ENCODE measurements at regions not wholly inside any gene's neighbourhood (a gene's known extent, or its start where the extent isn't known, plus 50 kb on each side); places are given as distances from the start of the nearest gene placed in this dataset.

DNA sequence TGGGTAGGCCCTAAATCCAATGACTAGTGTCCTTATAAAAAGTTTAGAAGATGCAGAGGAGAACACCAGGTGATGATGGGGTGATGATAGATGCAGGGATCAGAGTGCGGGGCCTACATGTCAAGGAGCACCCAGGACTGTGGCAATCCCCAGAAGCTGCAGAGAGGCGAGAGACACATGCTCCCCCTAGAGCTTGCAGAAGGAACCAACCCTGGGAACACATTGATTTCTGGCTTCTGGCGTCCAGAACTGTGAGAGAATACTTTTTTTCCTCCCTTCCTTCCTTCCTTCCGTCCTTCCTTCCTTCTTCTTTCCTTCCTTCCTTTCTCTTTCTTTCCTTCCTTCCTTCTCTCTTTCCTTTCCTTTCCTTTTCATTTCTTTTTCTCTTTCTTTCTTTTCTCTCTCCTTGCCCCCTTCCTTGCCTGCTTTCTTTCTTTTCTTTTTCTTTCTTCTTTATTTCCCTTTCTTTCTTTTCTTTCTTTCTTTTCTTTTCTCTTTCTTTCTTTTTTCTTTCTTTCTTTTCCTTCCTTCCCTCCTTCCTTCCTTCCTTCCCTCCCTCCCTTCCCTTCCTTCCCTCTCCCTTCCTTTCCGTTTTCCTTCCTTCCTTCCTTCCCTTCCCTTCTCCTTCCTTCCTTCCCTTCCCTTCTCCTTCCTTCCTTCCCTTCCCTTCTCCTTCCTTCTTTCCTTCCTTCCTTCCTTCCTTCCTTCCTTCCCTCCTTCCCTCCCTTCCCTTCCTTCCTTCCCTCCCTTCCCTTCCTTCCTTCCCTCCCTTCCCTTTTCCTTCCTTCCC lies 134.3 kb downstream of the HAPSTR1 start:
- Histone ChIP-seq H3K36me3 (ENCODE audit: control insufficient read depth in 2 of 2, insufficient read depth in 1 of 2, low read length in 2 of 2) (no peaks in the 10 kb centered on the region), H3K4me1 (ENCODE audit: control insufficient read depth, insufficient read depth, low read length) (no peaks in the 10 kb centered on the region), H3K27ac (ENCODE audit: extremely low read depth, low read depth, low read length) (no peak overlapping the region), H3K4me3 (ENCODE audit: low read depth, low read length) (no peak overlapping the region), H3K9me3 (ENCODE audit: control insufficient read depth, insufficient read depth, low read depth, low read length) (no peaks in the 10 kb centered on the region)
- TF ChIP-seq ZNF549 (tag by site-specific recombination; IDR thresholded peaks at IDR 0.05) (no peak), ZNF26 (tag by site-specific recombination; IDR thresholded peaks at IDR 0.05) (no peak), PRDM1 (tag by site-specific recombination; IDR thresholded peaks at IDR 0.05) (peak; percentile 61; the same call in 1 of the 2 replicates), GFI1B (tag by site-specific recombination; IDR thresholded peaks at IDR 0.05) (no peak), ZNF791 (tag by site-specific recombination; IDR thresholded peaks at IDR 0.05) (no peak), ZNF133 (tag by site-specific recombination; IDR thresholded peaks at IDR 0.05) (no peak), ZNF366 (tag by site-specific recombination; conservative IDR thresholded peaks at IDR 0.05) (peak; percentile 77), ZBTB26 (tag by site-specific recombination; optimal IDR thresholded peaks at IDR 0.05) (no peak)
- TF ChIP-seq, protein P1, sequence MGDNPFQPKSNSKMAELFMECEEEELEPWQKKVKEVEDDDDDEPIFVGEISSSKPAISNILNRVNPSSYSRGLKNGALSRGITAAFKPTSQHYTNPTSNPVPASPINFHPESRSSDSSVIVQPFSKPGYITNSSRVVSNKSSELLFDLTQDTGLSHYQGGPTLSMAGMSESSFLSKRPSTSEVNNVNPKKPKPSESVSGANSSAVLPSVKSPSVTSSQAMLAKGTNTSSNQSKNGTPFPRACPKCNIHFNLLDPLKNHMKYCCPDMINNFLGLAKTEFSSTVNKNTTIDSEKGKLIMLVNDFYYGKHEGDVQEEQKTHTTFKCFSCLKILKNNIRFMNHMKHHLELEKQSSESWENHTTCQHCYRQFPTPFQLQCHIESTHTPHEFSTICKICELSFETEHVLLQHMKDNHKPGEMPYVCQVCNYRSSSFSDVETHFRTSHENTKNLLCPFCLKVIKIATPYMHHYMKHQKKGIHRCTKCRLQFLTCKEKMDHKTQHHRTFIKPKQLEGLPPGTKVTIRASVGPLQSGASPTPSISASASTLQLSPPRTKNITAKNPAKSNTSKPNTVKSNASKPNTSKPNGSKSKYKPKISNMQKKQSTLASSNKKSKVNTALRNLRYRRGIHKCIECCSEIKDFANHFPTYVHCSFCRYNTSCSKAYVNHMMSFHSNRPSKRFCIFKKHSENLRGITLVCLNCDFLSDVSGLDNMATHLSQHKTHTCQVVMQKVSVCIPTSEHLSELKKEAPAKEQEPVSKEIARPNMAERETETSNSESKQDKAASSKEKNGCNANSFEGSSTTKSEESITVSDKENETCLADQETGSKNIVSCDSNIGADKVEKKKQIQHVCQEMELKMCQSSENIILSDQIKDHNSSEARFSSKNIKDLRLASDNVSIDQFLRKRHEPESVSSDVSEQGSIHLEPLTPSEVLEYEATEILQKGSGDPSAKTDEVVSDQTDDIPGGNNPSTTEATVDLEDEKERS (tag by site-specific recombination; IDR thresholded peaks at IDR 0.05) = no peak
- TF ChIP-seq, protein P2, sequence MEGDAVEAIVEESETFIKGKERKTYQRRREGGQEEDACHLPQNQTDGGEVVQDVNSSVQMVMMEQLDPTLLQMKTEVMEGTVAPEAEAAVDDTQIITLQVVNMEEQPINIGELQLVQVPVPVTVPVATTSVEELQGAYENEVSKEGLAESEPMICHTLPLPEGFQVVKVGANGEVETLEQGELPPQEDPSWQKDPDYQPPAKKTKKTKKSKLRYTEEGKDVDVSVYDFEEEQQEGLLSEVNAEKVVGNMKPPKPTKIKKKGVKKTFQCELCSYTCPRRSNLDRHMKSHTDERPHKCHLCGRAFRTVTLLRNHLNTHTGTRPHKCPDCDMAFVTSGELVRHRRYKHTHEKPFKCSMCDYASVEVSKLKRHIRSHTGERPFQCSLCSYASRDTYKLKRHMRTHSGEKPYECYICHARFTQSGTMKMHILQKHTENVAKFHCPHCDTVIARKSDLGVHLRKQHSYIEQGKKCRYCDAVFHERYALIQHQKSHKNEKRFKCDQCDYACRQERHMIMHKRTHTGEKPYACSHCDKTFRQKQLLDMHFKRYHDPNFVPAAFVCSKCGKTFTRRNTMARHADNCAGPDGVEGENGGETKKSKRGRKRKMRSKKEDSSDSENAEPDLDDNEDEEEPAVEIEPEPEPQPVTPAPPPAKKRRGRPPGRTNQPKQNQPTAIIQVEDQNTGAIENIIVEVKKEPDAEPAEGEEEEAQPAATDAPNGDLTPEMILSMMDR (tag by site-specific recombination; IDR thresholded peaks at IDR 0.05) = 0 out of 2 replicates have a peak, but pooled peaks have one; percentile 8
- POLR2A ChIA-PET = no interaction called here
- CTCF ChIA-PET = interaction anchor here (0.5 to 1.6 kb wide), 4 partner anchors 12 to 189 kb away, joined by 3 to 6 read pairs (median 4); no protein-coding TSS in a partner anchor

- ChIA-PET POLR2A (no interaction called here), CTCF (interaction anchor here (2.1 kb wide), 1 partner anchor 29 kb away, joined by 7 read pairs; no protein-coding TSS in a partner anchor)
- H3K36me3 ChIP-seq (ENCODE audit: control insufficient read depth in 2 of 2, insufficient read depth in 1 of 2, low read length in 2 of 2) = no peaks in the 10 kb centered on the region
- no peak for TF ChIP-seq ZBTB8A (tag by site-specific recombination; IDR thresholded peaks at IDR 0.05)
- no peak for TF ChIP-seq ZNF626 (tag by site-specific recombination; IDR thresholded peaks at IDR 0.05)
- peak; percentile 41; the same call in 1 of the 2 replicates for TF ChIP-seq REST (tag by site-specific recombination; IDR thresholded peaks at IDR 0.05)
- TF ChIP-seq, protein P3, sequence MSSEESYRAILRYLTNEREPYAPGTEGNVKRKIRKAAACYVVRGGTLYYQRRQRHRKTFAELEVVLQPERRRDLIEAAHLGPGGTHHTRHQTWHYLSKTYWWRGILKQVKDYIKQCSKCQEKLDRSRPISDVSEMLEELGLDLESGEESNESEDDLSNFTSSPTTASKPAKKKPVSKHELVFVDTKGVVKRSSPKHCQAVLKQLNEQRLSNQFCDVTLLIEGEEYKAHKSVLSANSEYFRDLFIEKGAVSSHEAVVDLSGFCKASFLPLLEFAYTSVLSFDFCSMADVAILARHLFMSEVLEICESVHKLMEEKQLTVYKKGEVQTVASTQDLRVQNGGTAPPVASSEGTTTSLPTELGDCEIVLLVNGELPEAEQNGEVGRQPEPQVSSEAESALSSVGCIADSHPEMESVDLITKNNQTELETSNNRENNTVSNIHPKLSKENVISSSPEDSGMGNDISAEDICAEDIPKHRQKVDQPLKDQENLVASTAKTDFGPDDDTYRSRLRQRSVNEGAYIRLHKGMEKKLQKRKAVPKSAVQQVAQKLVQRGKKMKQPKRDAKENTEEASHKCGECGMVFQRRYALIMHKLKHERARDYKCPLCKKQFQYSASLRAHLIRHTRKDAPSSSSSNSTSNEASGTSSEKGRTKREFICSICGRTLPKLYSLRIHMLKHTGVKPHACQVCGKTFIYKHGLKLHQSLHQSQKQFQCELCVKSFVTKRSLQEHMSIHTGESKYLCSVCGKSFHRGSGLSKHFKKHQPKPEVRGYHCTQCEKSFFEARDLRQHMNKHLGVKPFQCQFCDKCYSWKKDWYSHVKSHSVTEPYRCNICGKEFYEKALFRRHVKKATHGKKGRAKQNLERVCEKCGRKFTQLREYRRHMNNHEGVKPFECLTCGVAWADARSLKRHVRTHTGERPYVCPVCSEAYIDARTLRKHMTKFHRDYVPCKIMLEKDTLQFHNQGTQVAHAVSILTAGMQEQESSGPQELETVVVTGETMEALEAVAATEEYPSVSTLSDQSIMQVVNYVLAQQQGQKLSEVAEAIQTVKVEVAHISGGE (tag by site-specific recombination; conservative IDR thresholded peaks at IDR 0.05; ENCODE audit: low read depth) = no peak
- TF ChIP-seq ZFP41 (tag by site-specific recombination; IDR thresholded peaks at IDR 0.05; ENCODE audit: borderline replicate concordance) = no peak
- H3K27ac ChIP-seq (ENCODE audit: extremely low read depth, low read depth, low read length) = no peak overlapping the region
- no peaks in the 10 kb centered on the region for H3K4me1 ChIP-seq (ENCODE audit: control insufficient read depth, insufficient read depth, low read length)
- no peaks in the 10 kb centered on the region for H3K9me3 ChIP-seq (ENCODE audit: control insufficient read depth, insufficient read depth, low read depth, low read length)
- H3K4me3 ChIP-seq (ENCODE audit: low read depth, low read length) = no peak overlapping the region
These were observed 135.5 kb downstream of the HAPSTR1 start for GRCh38 chr16:9226924-9227323.
